ENCODE measurements at regions not wholly inside any gene's neighbourhood (a gene's known extent, or its start where the extent isn't known, plus 50 kb on each side); places are given as distances from the start of the nearest gene placed in this dataset.

- Histone ChIP-seq H3K36me3 (ENCODE audit: control insufficient read depth in 4 of 4, insufficient read depth in 3 of 4, low read depth in 1 of 4, low read length in 3 of 4) (no peaks in the 10 kb centered on the region), H3K4me3 (ENCODE audit: low read depth in 1 of 3, low read length in 3 of 3) (no peak overlapping the region), H3K4me1 (ENCODE audit: control insufficient read depth in 4 of 4, insufficient read depth in 4 of 4, low read length in 3 of 4) (peaks cover 0 to 2% (median 0%) of the 10 kb centered on the region in 4 donors), H3K27me3 (ENCODE audit: control insufficient read depth in 4 of 4, insufficient read depth in 4 of 4, low read length in 3 of 4) (no peaks in the 10 kb centered on the region), H3K9ac (ENCODE audit: low read depth in 1 of 2, low read length in 2 of 2) (no peak overlapping the region), H3K27ac (ENCODE audit: low read depth in 1 of 2, low read length in 2 of 2) (no peak overlapping the region), H3K9me3 (ENCODE audit: control insufficient read depth in 4 of 4, low read length in 3 of 4) (no peaks in the 10 kb centered on the region)
- no peak for DNase-seq (ENCODE audit: low spot score)
- TF ChIP-seq SP1 (IDR thresholded peaks at IDR 0.05) (no peak), HNF4A (conservative IDR thresholded peaks at IDR 0.05) (no peak), TAF1 (conservative IDR thresholded peaks at IDR 0.05) (no peak), GABPA (IDR thresholded peaks at IDR 0.05 in 1 of 2, conservative IDR thresholded peaks at IDR 0.05 in 1 of 2) (no peak), CTCF (IDR thresholded peaks at IDR 0.05; ENCODE audit: low read depth, low read length, missing input control) (no peak), RXRA (IDR thresholded peaks at IDR 0.05) (no peak), MAX (IDR thresholded peaks at IDR 0.05) (no peak), HNF4G (IDR thresholded peaks at IDR 0.05) (no peak), REST (IDR thresholded peaks at IDR 0.05) (no peak), FOXA2 (IDR thresholded peaks at IDR 0.05) (no peak), NR2F2 (IDR thresholded peaks at IDR 0.05) (no peak), JUND (IDR thresholded peaks at IDR 0.05) (no peak), FOXA1 (IDR thresholded peaks at IDR 0.05) (no peak), ATF3 (IDR thresholded peaks at IDR 0.05) (no peak)
- WGBS, result 90% methylated on average over 7 of the region's 7 CpGs
These were observed 143.8 kb upstream of the LMCD1 start for GRCh38 chr3:8357859-8358258.

- TF ChIP-seq FOXA1 (IDR thresholded peaks at IDR 0.05) (no peak), HNF4G (IDR thresholded peaks at IDR 0.05) (no peak)
- Histone ChIP-seq H3K4me1 (ENCODE audit: control insufficient read depth in 4 of 4, insufficient read depth in 4 of 4, low read length in 3 of 4) (peaks cover 0 to 2% (median 0%) of the 10 kb centered on the region in 4 donors), H3K27ac (ENCODE audit: low read depth in 1 of 2, low read length in 2 of 2) (no peak overlapping the region), H3K9ac (ENCODE audit: low read depth in 1 of 2, low read length in 2 of 2) (no peak overlapping the region), H3K4me3 (ENCODE audit: low read depth in 1 of 3, low read length in 3 of 3) (no peak overlapping the region), H3K9me3 (ENCODE audit: control insufficient read depth in 4 of 4, low read length in 3 of 4) (no peaks in the 10 kb centered on the region), H3K36me3 (ENCODE audit: control insufficient read depth in 4 of 4, insufficient read depth in 3 of 4, low read depth in 1 of 4, low read length in 3 of 4) (no peaks in the 10 kb centered on the region), H3K27me3 (ENCODE audit: control insufficient read depth in 4 of 4, insufficient read depth in 4 of 4, low read length in 3 of 4) (no peaks in the 10 kb centered on the region)
- DNase-seq (ENCODE audit: low spot score), result no peak
- WGBS, result 97% methylated on average over 1 of the region's 1 CpG
These were observed 142.5 kb upstream of the LMCD1 start for GRCh38 chr3:8359133-8359532.

GRCh38 chr3:8363200-8363599 lies 138.4 kb upstream of the LMCD1 start:
- Histone ChIP-seq H3K4me1 (ENCODE audit: control insufficient read depth in 4 of 4, insufficient read depth in 4 of 4, low read length in 3 of 4) (no peaks in the 10 kb centered on the region), H3K9me3 (ENCODE audit: control insufficient read depth in 4 of 4, low read length in 3 of 4) (no peaks in the 10 kb centered on the region), H3K27me3 (ENCODE audit: control insufficient read depth in 4 of 4, insufficient read depth in 4 of 4, low read length in 3 of 4) (no peaks in the 10 kb centered on the region), H3K4me3 (ENCODE audit: low read depth in 1 of 3, low read length in 3 of 3) (no peak overlapping the region), H3K9ac (ENCODE audit: low read depth in 1 of 2, low read length in 2 of 2) (no peak overlapping the region), H3K27ac (ENCODE audit: low read depth in 1 of 2, low read length in 2 of 2) (no peak overlapping the region), H3K36me3 (ENCODE audit: control insufficient read depth in 4 of 4, insufficient read depth in 3 of 4, low read depth in 1 of 4, low read length in 3 of 4) (no peaks in the 10 kb centered on the region)
- 92% methylated on average over 1 of the region's 1 CpG for WGBS
- no peak for DNase-seq (ENCODE audit: low spot score)
- TF ChIP-seq HNF4G (IDR thresholded peaks at IDR 0.05) (no peak), TAF1 (conservative IDR thresholded peaks at IDR 0.05) (no peak), REST (IDR thresholded peaks at IDR 0.05) (no peak), CTCF (IDR thresholded peaks at IDR 0.05; ENCODE audit: low read depth, low read length, missing input control) (no peak), JUND (IDR thresholded peaks at IDR 0.05) (no peak), YY1 (IDR thresholded peaks at IDR 0.05) (no peak), RXRA (IDR thresholded peaks at IDR 0.05) (no peak), HNF4A (conservative IDR thresholded peaks at IDR 0.05) (no peak), EGR1 (IDR thresholded peaks at IDR 0.05; ENCODE audit: low read depth in 2 of 2) (no peak)
